GM12878 (cell line): ENCODE measurements at regions not wholly inside any gene's neighbourhood (a gene's known extent, or its start where the extent isn't known, plus 50 kb on each side); places are given as distances from the start of the nearest gene placed in this dataset.

Experiments used
- ATAC-seq: fragments of 200-7000 bp; cut with Tn5 transposase; 3 replicates; pipeline ENCODE4 v1.9.1; 2020; ENCODE audit warnings: mild to moderate bottlenecking, moderate library complexity
- BruUV-seq: library from RNA; stranded (reverse); fragments of 400-500 nt; replicated peaks from 2 replicates; lab custom pipeline; 2021; lab: Mats Ljungman, UMichigan
- CTCF ChIA-PET: fragments of 300-600 bp; sonication (Branson Sonifier 250); formaldehyde crosslinking; extraction: SDS; loops from one replicate; lab custom pipeline; 2021; ENCODE audit warnings: inconsistent platforms; lab: Yijun Ruan, JAX
- POLR2A ChIA-PET: fragments of 350-600 bp; formaldehyde crosslinking; extraction: SDS; loops from one replicate; lab custom pipeline; 2021; ENCODE audit warnings: inconsistent platforms; lab: Charles Lee
- RAD21 ChIA-PET: fragments of 300-600 bp; sonication (Branson Sonifier 250); formaldehyde crosslinking; loops from one replicate; lab custom pipeline; 2023; ENCODE audit warnings: antibody characterized with exemption; ENCODE audit not compliant: unreplicated experiment; lab: Charles Lee
- SMC1A ChIA-PET: fragments of 300-600 bp; sonication (Branson Sonifier 250); formaldehyde crosslinking; loops from one replicate; lab custom pipeline; 2023; ENCODE audit not compliant: unreplicated experiment, uncharacterized antibody; lab: Charles Lee
- DNase-seq: peaks from one replicate; pipeline ENCODE4 v3.0.0-alpha.2; 2011; ENCODE audit warnings: low read depth, low spot score
- FAIRE-seq: peaks from 3 replicates; lab custom pipeline; 2011; peaks lifted over from hg19 to GRCh38; lab: Jason Lieb, UNC
- H2AFZ ChIP-seq: 2 replicates; pipeline ENCODE4 v1.6.0; 2011; ENCODE audit warnings: low read depth, low read length, control low read depth; ENCODE audit not compliant: control insufficient read depth
- H3K27ac ChIP-seq: 2 replicates; pipeline ENCODE4 v1.5.1; 2011; ENCODE audit warnings: control low read depth; ENCODE audit not compliant: control insufficient read depth, insufficient read depth
- H3K27me3 ChIP-seq, 2 experiments: replicated peaks in 1 of 2; 2 replicates each; pipeline versions ENCODE4 v1.6.0 to v1.6.1; 2011; ENCODE audit warnings: low read length in 1 of 2; ENCODE audit not compliant: control insufficient read depth in 2 of 2, insufficient read depth in 2 of 2
- H3K36me3 ChIP-seq, 2 experiments: 2 replicates each; pipeline ENCODE4 v1.5.1; 2011; ENCODE audit warnings: low read length in 1 of 2; ENCODE audit not compliant: control insufficient read depth in 2 of 2, insufficient read depth in 2 of 2
- H3K4me1 ChIP-seq: 2 replicates; pipeline ENCODE4 v1.6.1; 2011; ENCODE audit warnings: mild to moderate bottlenecking, low read length, moderate library complexity, mixed read lengths; ENCODE audit not compliant: control insufficient read depth, insufficient read depth
- H3K4me2 ChIP-seq: 2 replicates; pipeline ENCODE4 v1.6.0; 2011; ENCODE audit warnings: control low read depth; ENCODE audit not compliant: control insufficient read depth, insufficient read depth
- H3K4me3 ChIP-seq: fragments of 200-600 bp; sonication (generic); 2 replicates; pipeline ENCODE4 v1.5.1; 2016
- H3K79me2 ChIP-seq: 2 replicates; pipeline ENCODE4 v1.6.0; 2011; ENCODE audit warnings: low read length; ENCODE audit not compliant: control insufficient read depth, insufficient read depth
- H3K9ac ChIP-seq: 2 replicates; pipeline ENCODE4 v1.8.0; 2011; ENCODE audit warnings: low read length, control low read depth, mixed read lengths; ENCODE audit not compliant: control insufficient read depth, insufficient read depth
- H3K9me3 ChIP-seq: replicated peaks from 3 replicates; pipeline ENCODE4 v1.5.1; 2011; ENCODE audit warnings: mild to moderate bottlenecking, low read length; ENCODE audit not compliant: control insufficient read depth, insufficient read depth
- H4K20me1 ChIP-seq: 2 replicates; pipeline ENCODE4 v1.6.0; 2011; ENCODE audit not compliant: control insufficient read depth, insufficient read depth
- CUX1 ChIP-seq: IDR thresholded peaks from 2 replicates; pipeline ENCODE4 v1.6.1; 2012; ENCODE audit warnings: improper control_type of control experiment, low read depth, low read length; ENCODE audit not compliant: insufficient replicate concordance
- HCFC1 ChIP-seq: fragments of 150-350 bp; IDR thresholded peaks from 2 replicates; pipeline ENCODE4 v1.6.1; 2014; ENCODE audit warnings: low read length
- HDGF ChIP-seq: fragments of 450-650 bp; IDR thresholded peaks from 2 replicates; pipeline ENCODE4 v1.6.1; 2016; ENCODE audit warnings: antibody characterized with exemption
- KDM1A ChIP-seq: fragments of 200-600 bp; sonication (generic); IDR thresholded peaks from 2 replicates; pipeline ENCODE4 v1.6.1; 2016; ENCODE audit warnings: borderline replicate concordance
- ZNF592 ChIP-seq: fragments of 450-650 bp; IDR thresholded peaks from 2 replicates; pipeline ENCODE4 v1.6.1; 2017; ENCODE audit warnings: mild to moderate bottlenecking, moderate library complexity
- WGBS: methylation state at CpG from one replicate; pipeline ENCODE4 v1.1.6; 2016; ENCODE audit warnings: low lambda C conversion rate; ENCODE audit not compliant: insufficient replicate concordance, insufficient coverage; ENCODE audit errors: missing lambda C conversion rate; 5-methylcytosine and 5-hydroxymethylcytosine counted together
- in situ Hi-C: fragments of 300-500 bp; cut with MboI; formaldehyde crosslinking; loops from 9 replicates; pipeline ENCODE4 v1.14.3; 2018; ENCODE audit warnings: mixed read lengths
- intact Hi-C: fragments of 100-400 bp; cut with micrococcal nuclease; formaldehyde crosslinking; loops from one replicate; pipeline ENCODE4 v1.14.2; 2022; ENCODE audit not compliant: unreplicated experiment

- ChIA-PET SMC1A (interaction anchor here (1.2 kb wide), 1 partner anchor 20 kb away, joined by 3 read pairs; no protein-coding TSS in a partner anchor), RAD21 (no interaction called here), CTCF (no interaction called here), POLR2A (no interaction called here)
- intact Hi-C loops, result loop anchor here (10.0 kb wide), 1 partner anchor 265 kb away; no protein-coding TSS in a partner anchor
- in situ Hi-C loops, result no loop called here
- Histone ChIP-seq H2AFZ (no peak overlapping the region), H3K4me1 (no peaks in the 10 kb centered on the region), H3K36me3 (no peaks in the 10 kb centered on the region), H3K4me3 (no peak overlapping the region), H3K27ac (no peak overlapping the region), H3K79me2 (no peaks in the 10 kb centered on the region), H3K27me3 (peaks cover 0 to 1% of the 10 kb centered on the region in 2 experiments; a peak in 1 of 4 replicates), H3K4me2 (no peak overlapping the region), H4K20me1 (no peaks in the 10 kb centered on the region), H3K9ac (no peak overlapping the region), H3K9me3 (no peaks in the 10 kb centered on the region)
- TF ChIP-seq HDGF (no peak), KDM1A (no peak), ZNF592 (no peak)
- DNase-seq, result no peak
- no peak for FAIRE-seq
- ATAC-seq, result no peak
- no TSS peak for BruUV-seq
- WGBS, result 49% methylated on average over 2 of the region's 2 CpGs
Measured at GRCh38 chr3:67239353-67239752, 241.2 kb downstream of the KBTBD8 start.

GRCh38 chr3:67241084-67241483, 243.0 kb downstream of the KBTBD8 start:
- POLR2A ChIA-PET, result no interaction called here
- Histone ChIP-seq H3K9ac (no peak overlapping the region), H4K20me1 (no peaks in the 10 kb centered on the region), H3K4me2 (no peak overlapping the region), H3K79me2 (no peaks in the 10 kb centered on the region), H3K27me3 (peaks cover 0 to 1% of the 10 kb centered on the region in 2 experiments; a peak in 1 of 4 replicates), H3K9me3 (no peaks in the 10 kb centered on the region), H3K27ac (no peak overlapping the region), H2AFZ (no peak overlapping the region), H3K4me1 (no peaks in the 10 kb centered on the region), H3K4me3 (no peak overlapping the region), H3K36me3 (no peaks in the 10 kb centered on the region)
- CTCF ChIA-PET, result no interaction called here
- BruUV-seq, result no TSS peak
- SMC1A ChIA-PET, result no interaction called here
- DNase-seq, result no peak
- ATAC-seq, result no peak
- in situ Hi-C loops, result no loop called here
- RAD21 ChIA-PET, result interaction anchor here (0.7 kb wide), 1 partner anchor 1899 kb away, joined by 3 read pairs; no protein-coding TSS in a partner anchor
- no peak for FAIRE-seq
- intact Hi-C loops, result no loop called here
- WGBS, result 14% methylated on average over 4 of the region's 4 CpGs
- no peak for TF ChIP-seq HCFC1
- TF ChIP-seq CUX1, result no peak
